ENCODE measurements at regions not wholly inside any gene's neighbourhood (a gene's known extent, or its start where the extent isn't known, plus 50 kb on each side); places are given as distances from the start of the nearest gene placed in this dataset.

- Histone ChIP-seq H3K79me2 (ENCODE audit: control insufficient read depth, insufficient read depth, low read length) (no peaks in the 10 kb centered on the region), H3K9me3 (replicated peaks; ENCODE audit: control insufficient read depth, insufficient read depth, low read length) (no peaks in the 10 kb centered on the region), H2AFZ (ENCODE audit: low read depth, low read length) (no peak overlapping the region), H3K9me1 (replicated peaks; ENCODE audit: control insufficient read depth, extremely low read depth, insufficient read depth, low read length) (no peaks in the 10 kb centered on the region), H3K27ac (ENCODE audit: insufficient read depth, low read depth, low read length) (no peak overlapping the region), H3K9ac (replicated peaks; ENCODE audit: extremely low read depth, insufficient read depth, low read length) (no peak overlapping the region), H3K4me2 (ENCODE audit: insufficient read depth, low read length) (no peak overlapping the region), H3K27me3 (ENCODE audit: control insufficient read depth in 2 of 2, insufficient read depth in 2 of 2, low read length in 2 of 2) (peaks cover 0 to 3% of the 10 kb centered on the region in 2 experiments), H3K4me1 (ENCODE audit: control insufficient read depth, extremely low read depth, insufficient read depth, low read length) (no peaks in the 10 kb centered on the region), H4K20me1 (replicated peaks; ENCODE audit: control insufficient read depth, extremely low read depth, insufficient read depth, low read length) (no peaks in the 10 kb centered on the region), H3K4me3 (replicated peaks in 1 of 3; ENCODE audit: insufficient read depth in 1 of 3, low read depth in 1 of 3, low read length in 3 of 3) (no peak overlapping the region), H3K36me3 (ENCODE audit: control insufficient read depth in 2 of 2, extremely low read depth in 1 of 2, insufficient read depth in 2 of 2, low read length in 2 of 2) (no peaks in the 10 kb centered on the region)
- dilution Hi-C loops (cut with MboI; ENCODE audit: extremely low pct_ligation_motif_present, low sequenced_read_pairs) (no loop called here), intact Hi-C loops (cut with micrococcal nuclease) (no loop called here)
- no peak for DNase-seq (ENCODE audit: low read depth, low spot score)
- BruUV-seq (replicated peaks), result no TSS peak
- CTCF ChIA-PET, result no interaction called here
- FAIRE-seq, result no peak
- TF ChIP-seq CTCF (IDR thresholded peaks at IDR 0.05; ENCODE audit: extremely low read depth in 1 of 2, insufficient read depth in 1 of 2, low read depth in 1 of 2, low read length in 2 of 2) (no peak), POLR2A (IDR thresholded peaks at IDR 0.05; ENCODE audit: low read depth, low read length) (no peak), GATA2 (IDR thresholded peaks at IDR 0.05; ENCODE audit: insufficient read depth, insufficient read length, low read depth, low read length) (no peak)
- POLR2A ChIA-PET, result no interaction called here
Observed at GRCh38 chr12:89777733-89778379, 69.2 kb upstream of the ATP2B1 start.

GRCh38 chr12:89775986-89776365, 67.3 kb upstream of the ATP2B1 start:
- Histone ChIP-seq H2AFZ (ENCODE audit: low read depth, low read length) (no peak overlapping the region), H4K20me1 (replicated peaks; ENCODE audit: control insufficient read depth, extremely low read depth, insufficient read depth, low read length) (no peaks in the 10 kb centered on the region), H3K4me2 (ENCODE audit: insufficient read depth, low read length) (no peak overlapping the region), H3K4me3 (replicated peaks in 1 of 3; ENCODE audit: insufficient read depth in 1 of 3, low read depth in 1 of 3, low read length in 3 of 3) (no peak overlapping the region), H3K27ac (ENCODE audit: insufficient read depth, low read depth, low read length) (no peak overlapping the region), H3K4me1 (ENCODE audit: control insufficient read depth, extremely low read depth, insufficient read depth, low read length) (no peaks in the 10 kb centered on the region), H3K27me3 (ENCODE audit: control insufficient read depth in 2 of 2, insufficient read depth in 2 of 2, low read length in 2 of 2) (no peaks in the 10 kb centered on the region), H3K36me3 (ENCODE audit: control insufficient read depth in 2 of 2, extremely low read depth in 1 of 2, insufficient read depth in 2 of 2, low read length in 2 of 2) (no peaks in the 10 kb centered on the region), H3K9ac (replicated peaks; ENCODE audit: extremely low read depth, insufficient read depth, low read length) (no peak overlapping the region), H3K9me3 (replicated peaks; ENCODE audit: control insufficient read depth, insufficient read depth, low read length) (no peaks in the 10 kb centered on the region), H3K9me1 (replicated peaks; ENCODE audit: control insufficient read depth, extremely low read depth, insufficient read depth, low read length) (no peaks in the 10 kb centered on the region), H3K79me2 (ENCODE audit: control insufficient read depth, insufficient read depth, low read length) (no peaks in the 10 kb centered on the region)
- POLR2A ChIA-PET, result no interaction called here
- peak; percentile 60 for FAIRE-seq
- CTCF ChIA-PET, result interaction anchor here (1.1 kb wide), 2 partner anchors 8 to 41 kb away, joined by 3 read pairs; no protein-coding TSS in a partner anchor
- DNase-seq (ENCODE audit: low read depth, low spot score), result no peak
- TF ChIP-seq MAX (IDR thresholded peaks at IDR 0.05; ENCODE audit: insufficient read depth, insufficient read length) (no peak), FOS (IDR thresholded peaks at IDR 0.05; ENCODE audit: borderline replicate concordance, insufficient read depth, low read length) (no peak), POLR2AphosphoS5 (IDR thresholded peaks at IDR 0.05; ENCODE audit: insufficient read depth, low read depth, low read length) (no peak), JUN (IDR thresholded peaks at IDR 0.05; ENCODE audit: borderline replicate concordance, insufficient read depth, insufficient read length, low read depth) (no peak), CTCF (IDR thresholded peaks at IDR 0.05; ENCODE audit: extremely low read depth in 1 of 2, insufficient read depth in 1 of 2, low read depth in 1 of 2, low read length in 2 of 2) (no peak), EZH2 (IDR thresholded peaks at IDR 0.05; ENCODE audit: borderline replicate concordance, low read depth, low read length, severe bottlenecking) (no peak)
- dilution Hi-C loops (cut with MboI; ENCODE audit: extremely low pct_ligation_motif_present, low sequenced_read_pairs), result no loop called here
- intact Hi-C loops (cut with micrococcal nuclease), result no loop called here
- no TSS peak for BruUV-seq (replicated peaks)
